ENCODE measurements at regions not wholly inside any gene's neighbourhood (a gene's known extent, or its start where the extent isn't known, plus 50 kb on each side); places are given as distances from the start of the nearest gene placed in this dataset.

GRCh38 chr14:96713426-96713825, 83.8 kb upstream of the VRK1 start:
- TF ChIP-seq ZNF112 (tag by site-specific recombination; IDR thresholded peaks at IDR 0.05) (no peak), SETDB1 (IDR thresholded peaks at IDR 0.05; ENCODE audit: insufficient read length, low read length) (no peak), MYNN (tag by site-specific recombination; IDR thresholded peaks at IDR 0.05; ENCODE audit: borderline replicate concordance) (no peak), CTCF (tag by site-specific recombination; IDR thresholded peaks at IDR 0.05) (no peak), ZNF239 (tag by site-specific recombination; IDR thresholded peaks at IDR 0.05) (no peak), ZNF274 (IDR thresholded peaks at IDR 0.05; ENCODE audit: low read length) (no peak), ZNF274 (tag by site-specific recombination; IDR thresholded peaks at IDR 0.05; ENCODE audit: borderline replicate concordance) (no peak), ZBTB26 (tag by site-specific recombination; optimal IDR thresholded peaks at IDR 0.05) (no peak), ZNF362 (tag by site-specific recombination; IDR thresholded peaks at IDR 0.05) (no peak), ZNF426 (tag by site-specific recombination; IDR thresholded peaks at IDR 0.05) (no peak), ZNF280D (tag by site-specific recombination; IDR thresholded peaks at IDR 0.05) (no peak), PRDM1 (tag by site-specific recombination; IDR thresholded peaks at IDR 0.05) (no peak), RBAK (tag by site-specific recombination; IDR thresholded peaks at IDR 0.05) (no peak)
